ENCODE measurements at regions not wholly inside any gene's neighbourhood (a gene's known extent, or its start where the extent isn't known, plus 50 kb on each side); places are given as distances from the start of the nearest gene placed in this dataset.

DNA sequence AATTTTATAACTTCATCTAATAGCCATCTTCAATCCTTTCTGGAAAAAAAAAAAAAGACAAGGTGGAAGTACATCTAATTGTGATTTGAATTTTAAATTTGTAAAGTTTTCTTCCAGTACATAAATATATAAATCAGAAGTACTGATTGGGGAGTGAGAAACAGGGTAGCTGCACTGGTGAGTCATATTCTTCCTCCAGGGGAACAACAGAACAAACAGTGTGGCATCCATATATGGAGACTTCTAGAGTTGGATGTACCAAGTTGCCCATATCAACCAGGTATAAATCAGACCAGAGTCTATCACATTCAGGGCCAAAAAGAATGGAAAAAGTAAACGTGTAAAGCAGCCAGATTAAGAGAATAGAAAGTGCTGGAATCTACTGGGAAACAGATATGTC, 66.0 kb upstream of the NRIP1 start:
- Histone ChIP-seq H4K20me1 (ENCODE audit: control insufficient read depth, insufficient read depth, insufficient read length) (no peaks in the 10 kb centered on the region), H2BK12ac (ENCODE audit: insufficient read length, low read depth, low read length) (no peak overlapping the region), H3K18ac (ENCODE audit: insufficient read length, low read depth, low read length) (no peak overlapping the region), H2BK20ac (ENCODE audit: low read depth, low read length, poor library complexity, severe bottlenecking) (no peak overlapping the region), H3K79me1 (ENCODE audit: insufficient read depth, low read depth, low read length, poor library complexity, severe bottlenecking) (no peaks in the 10 kb centered on the region), H3K4me2 (ENCODE audit: insufficient read depth, insufficient read length, low read length) (no peak overlapping the region), H3K79me2 (ENCODE audit: insufficient read depth, low read length) (no peaks in the 10 kb centered on the region), H2BK120ac (ENCODE audit: low read depth, low read length, poor library complexity, severe bottlenecking) (no peak overlapping the region), H4K5ac (ENCODE audit: insufficient read length, low read depth, low read length) (no peak overlapping the region), H3K27ac (ENCODE audit: insufficient read length, low read depth, low read length) (no peak overlapping the region), H3K23me2 (ENCODE audit: insufficient read length, low read depth, low read length, poor library complexity, severe bottlenecking) (no peaks in the 10 kb centered on the region), H2AFZ (ENCODE audit: low read length) (no peak overlapping the region), H4K91ac (ENCODE audit: insufficient read length, low read depth, low read length) (no peak overlapping the region), H3K4ac (ENCODE audit: low read depth, low read length) (no peak overlapping the region), H3K23ac (ENCODE audit: insufficient read length, low read depth, low read length) (no peak overlapping the region), H4K8ac (replicated peaks; ENCODE audit: insufficient read length, low read depth, low read length) (no peak overlapping the region), H3K9me3 (ENCODE audit: control insufficient read depth, low read depth, low read length) (no peaks in the 10 kb centered on the region), H2BK5ac (ENCODE audit: insufficient read length, low read length) (no peak overlapping the region), H3K4me1 (ENCODE audit: insufficient read depth, low read length) (no peaks in the 10 kb centered on the region), H3K27me3 (ENCODE audit: insufficient read depth, low read length) (no peaks in the 10 kb centered on the region), H3T11ph (ENCODE audit: low read length) (no peak overlapping the region), H2AK5ac (ENCODE audit: insufficient read length, low read length) (no peak overlapping the region), H3K14ac (ENCODE audit: insufficient read depth, low read length) (no peak overlapping the region), H2BK15ac (ENCODE audit: low read depth, low read length) (no peak overlapping the region), H3K56ac (ENCODE audit: insufficient read length, low read depth, low read length) (no peak overlapping the region), H3K9ac (ENCODE audit: extremely low read depth, insufficient read length, low read length) (no peak overlapping the region)
- Mint-ChIP-seq H3K27ac (no peak overlapping the region), H3K4me1 (peaks cover 3 to 4% of the 10 kb centered on the region in 2 experiments; a peak in 2 of 4 replicates), H3K4me3 (no peak overlapping the region), H3K27me3 (ENCODE audit: low read depth) (no peaks in the 10 kb centered on the region), H3K36me3 (ENCODE audit: insufficient read depth in 1 of 3, low read depth in 3 of 3) (no peaks in the 10 kb centered on the region; a peak in 1 of 7 replicates), H3K9me3 (no peaks in the 10 kb centered on the region)
- TF ChIP-seq, protein P1, sequence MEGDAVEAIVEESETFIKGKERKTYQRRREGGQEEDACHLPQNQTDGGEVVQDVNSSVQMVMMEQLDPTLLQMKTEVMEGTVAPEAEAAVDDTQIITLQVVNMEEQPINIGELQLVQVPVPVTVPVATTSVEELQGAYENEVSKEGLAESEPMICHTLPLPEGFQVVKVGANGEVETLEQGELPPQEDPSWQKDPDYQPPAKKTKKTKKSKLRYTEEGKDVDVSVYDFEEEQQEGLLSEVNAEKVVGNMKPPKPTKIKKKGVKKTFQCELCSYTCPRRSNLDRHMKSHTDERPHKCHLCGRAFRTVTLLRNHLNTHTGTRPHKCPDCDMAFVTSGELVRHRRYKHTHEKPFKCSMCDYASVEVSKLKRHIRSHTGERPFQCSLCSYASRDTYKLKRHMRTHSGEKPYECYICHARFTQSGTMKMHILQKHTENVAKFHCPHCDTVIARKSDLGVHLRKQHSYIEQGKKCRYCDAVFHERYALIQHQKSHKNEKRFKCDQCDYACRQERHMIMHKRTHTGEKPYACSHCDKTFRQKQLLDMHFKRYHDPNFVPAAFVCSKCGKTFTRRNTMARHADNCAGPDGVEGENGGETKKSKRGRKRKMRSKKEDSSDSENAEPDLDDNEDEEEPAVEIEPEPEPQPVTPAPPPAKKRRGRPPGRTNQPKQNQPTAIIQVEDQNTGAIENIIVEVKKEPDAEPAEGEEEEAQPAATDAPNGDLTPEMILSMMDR (conservative IDR thresholded peaks at IDR 0.05), result no peak
- WGBS (ENCODE audit: extremely low coverage, insufficient read length, low lambda C conversion rate), result no CpG with 5 or more reads among the region's 1 CpG
- no peak for DNase-seq
